ENCODE measurements at regions not wholly inside any gene's neighbourhood (a gene's known extent, or its start where the extent isn't known, plus 50 kb on each side); places are given as distances from the start of the nearest gene placed in this dataset.

DNA sequence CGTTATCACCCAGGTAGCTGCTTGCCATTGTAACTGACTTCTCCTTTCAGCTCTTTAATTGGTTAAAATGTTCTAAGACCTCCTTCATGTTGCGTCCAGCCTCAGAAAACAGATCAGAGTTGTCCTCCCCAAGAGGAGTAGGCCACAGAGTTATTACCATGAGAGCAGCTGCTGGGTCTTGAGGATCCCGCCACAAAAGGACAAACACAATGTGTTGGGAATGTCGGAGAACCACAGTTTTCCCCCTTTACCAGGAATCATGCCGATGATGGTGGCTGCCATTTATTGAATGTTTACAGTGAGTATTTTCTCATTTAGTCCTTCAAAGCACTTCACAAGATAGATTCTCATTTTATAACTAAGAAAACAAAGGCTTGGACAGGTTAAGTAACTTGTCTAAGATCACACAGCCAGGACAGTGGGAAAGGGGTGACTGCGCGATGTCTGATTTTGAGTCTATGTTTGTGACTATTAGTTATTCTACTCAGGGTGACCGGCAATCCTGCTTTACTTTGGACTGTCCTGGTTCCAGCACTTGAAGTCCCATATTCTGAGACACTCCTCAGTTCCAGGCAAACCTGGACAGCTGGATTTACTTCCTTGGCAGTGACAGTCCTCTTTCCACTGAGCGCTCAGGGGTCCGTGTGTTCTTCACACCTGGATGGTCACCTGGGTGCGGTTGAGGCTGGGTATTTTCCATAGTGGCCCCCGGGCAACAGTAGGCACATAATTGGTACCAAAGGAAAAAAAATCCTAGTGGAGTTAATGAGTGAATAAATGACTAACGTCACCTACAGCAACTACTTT lies 93.6 kb downstream of the LIPG start:
- H3K4me1 ChIP-seq (ENCODE audit: insufficient read depth, low read length), result no peaks in the 10 kb centered on the region
- H3K27ac ChIP-seq (ENCODE audit: low read depth, low read length), result no peak overlapping the region
- H3K4me3 ChIP-seq (ENCODE audit: insufficient read depth, low read length), result no peak overlapping the region
- H3K27me3 ChIP-seq (ENCODE audit: insufficient read depth, low read length), result no peaks in the 10 kb centered on the region
- H3K4me2 ChIP-seq (ENCODE audit: insufficient read depth, low read length), result no peak overlapping the region
- H3K79me2 ChIP-seq (ENCODE audit: insufficient read depth, low read length), result no peaks in the 10 kb centered on the region
- H3K36me3 ChIP-seq (ENCODE audit: insufficient read depth, low read length), result no peaks in the 10 kb centered on the region
- H3K9me3 ChIP-seq (ENCODE audit: low read depth, low read length), result no peaks in the 10 kb centered on the region
- no peak for DNase-seq (ENCODE audit: insufficient read length, low spot score, missing footprints)
- TF ChIP-seq, protein P1, sequence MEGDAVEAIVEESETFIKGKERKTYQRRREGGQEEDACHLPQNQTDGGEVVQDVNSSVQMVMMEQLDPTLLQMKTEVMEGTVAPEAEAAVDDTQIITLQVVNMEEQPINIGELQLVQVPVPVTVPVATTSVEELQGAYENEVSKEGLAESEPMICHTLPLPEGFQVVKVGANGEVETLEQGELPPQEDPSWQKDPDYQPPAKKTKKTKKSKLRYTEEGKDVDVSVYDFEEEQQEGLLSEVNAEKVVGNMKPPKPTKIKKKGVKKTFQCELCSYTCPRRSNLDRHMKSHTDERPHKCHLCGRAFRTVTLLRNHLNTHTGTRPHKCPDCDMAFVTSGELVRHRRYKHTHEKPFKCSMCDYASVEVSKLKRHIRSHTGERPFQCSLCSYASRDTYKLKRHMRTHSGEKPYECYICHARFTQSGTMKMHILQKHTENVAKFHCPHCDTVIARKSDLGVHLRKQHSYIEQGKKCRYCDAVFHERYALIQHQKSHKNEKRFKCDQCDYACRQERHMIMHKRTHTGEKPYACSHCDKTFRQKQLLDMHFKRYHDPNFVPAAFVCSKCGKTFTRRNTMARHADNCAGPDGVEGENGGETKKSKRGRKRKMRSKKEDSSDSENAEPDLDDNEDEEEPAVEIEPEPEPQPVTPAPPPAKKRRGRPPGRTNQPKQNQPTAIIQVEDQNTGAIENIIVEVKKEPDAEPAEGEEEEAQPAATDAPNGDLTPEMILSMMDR (IDR thresholded peaks at IDR 0.05; ENCODE audit: extremely low read depth, low read depth, low read length), result no peak
- H4K20me1 ChIP-seq (ENCODE audit: insufficient read depth, low read length), result no peaks in the 10 kb centered on the region
- no peak overlapping the region for H2AFZ ChIP-seq (ENCODE audit: low read length)

DNA sequence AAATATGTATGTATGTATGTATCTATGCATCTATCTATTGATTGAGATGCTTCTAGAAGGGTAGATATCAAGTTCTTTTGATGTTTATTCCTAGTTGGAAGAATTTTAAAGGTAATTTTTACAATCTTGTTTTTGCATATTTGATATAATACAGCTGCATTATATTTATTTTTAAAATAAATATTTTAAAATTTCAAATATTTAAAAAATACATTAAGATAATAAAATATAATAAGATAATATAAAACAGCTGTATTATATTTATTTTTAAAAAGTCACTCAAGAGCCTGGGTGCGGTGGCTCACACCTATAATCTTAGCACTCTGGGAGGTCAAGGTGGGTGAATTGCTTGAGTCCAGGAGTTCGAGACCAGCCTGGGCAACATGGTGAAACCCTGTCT lies 92.5 kb downstream of the LIPG start:
- no peaks in the 10 kb centered on the region for H3K27me3 ChIP-seq (ENCODE audit: insufficient read depth, low read length)
- no peaks in the 10 kb centered on the region for H3K79me2 ChIP-seq (ENCODE audit: insufficient read depth, low read length)
- no peaks in the 10 kb centered on the region for H3K36me3 ChIP-seq (ENCODE audit: insufficient read depth, low read length)
- H3K4me2 ChIP-seq (ENCODE audit: insufficient read depth, low read length), result no peak overlapping the region
- DNase-seq (ENCODE audit: insufficient read length, low spot score, missing footprints), result no peak
- H4K20me1 ChIP-seq (ENCODE audit: insufficient read depth, low read length), result no peaks in the 10 kb centered on the region
- no peak overlapping the region for H2AFZ ChIP-seq (ENCODE audit: low read length)
- H3K9me3 ChIP-seq (ENCODE audit: low read depth, low read length), result no peaks in the 10 kb centered on the region
- TF ChIP-seq, protein P1 (IDR thresholded peaks at IDR 0.05; ENCODE audit: extremely low read depth, low read depth, low read length), result no peak
- no peak overlapping the region for H3K4me3 ChIP-seq (ENCODE audit: insufficient read depth, low read length)
- H3K4me1 ChIP-seq (ENCODE audit: insufficient read depth, low read length), result no peaks in the 10 kb centered on the region
- no peak overlapping the region for H3K27ac ChIP-seq (ENCODE audit: low read depth, low read length)

DNA sequence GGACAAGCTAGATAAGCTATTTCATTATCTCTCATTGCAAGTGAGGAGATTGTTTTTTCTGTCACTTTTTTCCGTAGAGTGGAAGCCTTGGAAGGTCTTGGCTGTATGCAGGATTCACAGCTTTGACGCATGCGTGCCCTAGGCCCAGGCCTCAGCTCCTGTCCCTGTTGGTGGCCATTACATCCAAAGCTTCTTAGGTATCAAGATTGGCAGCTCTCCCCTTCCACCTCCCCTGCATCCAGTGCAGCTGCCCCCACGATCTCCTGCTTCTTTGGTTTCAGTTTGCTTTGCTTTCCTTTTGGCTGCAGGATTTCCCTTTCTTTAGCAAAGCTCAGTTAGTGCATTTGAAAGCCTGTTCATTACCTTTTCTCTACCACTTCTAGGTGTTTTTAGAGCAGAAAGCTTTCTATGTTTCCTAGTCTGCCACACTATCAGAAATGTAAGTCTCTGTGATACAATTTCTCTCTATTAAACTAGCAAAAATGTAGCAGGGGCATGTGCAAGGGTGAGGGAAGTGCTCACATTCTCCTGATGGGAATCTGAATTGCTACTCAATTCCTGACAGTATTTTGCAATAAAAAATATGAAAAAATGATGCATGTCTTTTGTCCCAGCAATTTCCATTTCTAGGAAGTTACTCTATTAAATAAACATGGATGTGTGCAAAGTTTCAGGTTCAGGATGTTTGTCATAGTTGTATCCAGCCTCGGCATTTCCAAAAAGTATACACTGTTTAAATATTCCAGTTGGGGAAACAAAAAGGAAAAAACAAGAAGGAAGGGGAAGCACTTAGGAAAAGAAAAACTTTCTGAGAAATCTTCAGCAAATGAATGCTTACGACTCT lies 91.2 kb downstream of the LIPG start:
- DNase-seq (ENCODE audit: insufficient read length, low spot score, missing footprints), result no peak
- Histone ChIP-seq H3K79me2 (ENCODE audit: insufficient read depth, low read length) (no peaks in the 10 kb centered on the region), H3K4me1 (ENCODE audit: insufficient read depth, low read length) (peaks cover 1% of the 10 kb centered on the region), H3K27me3 (ENCODE audit: insufficient read depth, low read length) (no peaks in the 10 kb centered on the region), H3K4me3 (ENCODE audit: insufficient read depth, low read length) (peak overlapping the region; percentile 37), H4K20me1 (ENCODE audit: insufficient read depth, low read length) (no peaks in the 10 kb centered on the region), H3K36me3 (ENCODE audit: insufficient read depth, low read length) (no peaks in the 10 kb centered on the region), H3K27ac (ENCODE audit: low read depth, low read length) (no peak overlapping the region), H3K4me2 (ENCODE audit: insufficient read depth, low read length) (peak overlapping the region; percentile 67), H2AFZ (ENCODE audit: low read length) (peak overlapping the region; percentile 93), H3K9me3 (ENCODE audit: low read depth, low read length) (no peaks in the 10 kb centered on the region)
- TF ChIP-seq, protein P1 (IDR thresholded peaks at IDR 0.05; ENCODE audit: extremely low read depth, low read depth, low read length), result no peak

DNA sequence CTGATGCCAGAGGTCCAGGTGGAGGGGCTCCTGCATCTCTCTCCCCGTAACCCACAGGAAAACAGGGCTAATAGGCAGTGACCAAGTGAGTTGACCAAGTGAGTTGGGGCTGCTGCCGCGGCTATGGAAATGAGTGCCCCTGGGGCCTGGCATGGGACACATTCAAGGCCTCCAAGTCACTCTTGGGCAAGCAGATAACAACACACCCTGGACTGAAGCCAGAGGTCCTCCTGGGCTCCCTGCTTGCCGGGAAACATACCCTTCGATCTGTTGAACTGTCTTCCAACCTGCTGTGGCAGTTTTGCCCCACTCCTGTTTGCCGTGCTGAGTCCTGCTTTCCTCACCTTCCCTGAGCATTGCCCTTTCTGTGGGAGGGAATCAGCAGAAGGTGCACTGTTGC lies 89.2 kb downstream of the LIPG start:
- Histone ChIP-seq H3K79me2 (ENCODE audit: insufficient read depth, low read length) (no peaks in the 10 kb centered on the region), H3K4me2 (ENCODE audit: insufficient read depth, low read length) (no peak overlapping the region), H3K27ac (ENCODE audit: low read depth, low read length) (no peak overlapping the region), H2AFZ (ENCODE audit: low read length) (no peak overlapping the region), H3K27me3 (ENCODE audit: insufficient read depth, low read length) (no peaks in the 10 kb centered on the region), H4K20me1 (ENCODE audit: insufficient read depth, low read length) (no peaks in the 10 kb centered on the region), H3K9me3 (ENCODE audit: low read depth, low read length) (no peaks in the 10 kb centered on the region), H3K36me3 (ENCODE audit: insufficient read depth, low read length) (no peaks in the 10 kb centered on the region), H3K4me3 (ENCODE audit: insufficient read depth, low read length) (no peak overlapping the region), H3K4me1 (ENCODE audit: insufficient read depth, low read length) (peaks cover 18% of the 10 kb centered on the region)
- DNase-seq (ENCODE audit: insufficient read length, low spot score, missing footprints), result no peak
- TF ChIP-seq, protein P1 (IDR thresholded peaks at IDR 0.05; ENCODE audit: extremely low read depth, low read depth, low read length), result no peak
